ENCODE measurements at regions not wholly inside any gene's neighbourhood (a gene's known extent, or its start where the extent isn't known, plus 50 kb on each side); places are given as distances from the start of the nearest gene placed in this dataset.

DNA sequence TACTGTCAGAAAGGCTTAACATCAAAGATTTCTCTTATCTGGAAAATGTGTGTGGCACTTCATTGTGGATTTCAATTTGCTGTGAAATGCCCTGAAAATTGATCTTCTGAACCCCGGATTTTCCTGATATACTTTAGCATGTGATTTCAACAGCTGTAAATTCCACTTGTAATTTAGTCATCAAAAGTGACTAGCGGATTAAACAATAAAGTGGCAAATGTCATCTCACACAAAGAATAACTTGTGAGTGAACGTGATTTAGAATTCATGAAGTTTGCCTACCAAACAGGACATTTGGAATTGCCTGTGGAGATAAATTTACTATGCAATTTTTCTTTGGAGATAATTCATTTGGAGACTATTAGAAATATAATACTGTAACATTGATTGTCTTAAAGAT lies 601.6 kb downstream of the COL12A1 start:
- H3K9me3 ChIP-seq (ENCODE audit: control extremely low read depth in 1 of 3, control insufficient read depth in 2 of 3, insufficient read depth in 1 of 3, low read length in 2 of 3): no peaks in the 10 kb centered on the region
- H3K4me3 ChIP-seq (ENCODE audit: control extremely low read depth in 1 of 5, extremely low read depth in 1 of 5, insufficient read depth in 1 of 5, low read depth in 2 of 5, low read length in 4 of 5): no peak overlapping the region
- no peak overlapping the region for H3K27ac ChIP-seq (ENCODE audit: low read length in 2 of 2)
- H3K9me3 Mint-ChIP-seq (ENCODE audit: insufficient read depth): no peaks in the 10 kb centered on the region
- no peak for DNase-seq
- no peak overlapping the region for H2AFZ ChIP-seq (ENCODE audit: insufficient read depth, low read depth, low read length, poor library complexity, severe bottlenecking)
- POLR2A ChIA-PET: no interaction called here
- H3K36me3 ChIP-seq (replicated peaks in 1 of 2; ENCODE audit: control extremely low read depth in 1 of 2, control insufficient read depth in 1 of 2, extremely low read depth in 1 of 2, insufficient read depth in 2 of 2, low read length in 1 of 2): no peaks in the 10 kb centered on the region
- H3K9ac ChIP-seq (ENCODE audit: low read length): no peak overlapping the region
- no CpG with 5 or more reads among the region's 3 CpGs for WGBS (ENCODE audit: insufficient coverage)
- H3K27ac Mint-ChIP-seq: no peak overlapping the region
- H3K4me1 Mint-ChIP-seq: no peaks in the 10 kb centered on the region
- no peaks in the 10 kb centered on the region for H3K79me2 ChIP-seq (ENCODE audit: control insufficient read depth, insufficient read depth, low read length)
- ATAC-seq (ENCODE audit: low read depth): no peak
- CTCF ChIA-PET: no interaction called here
- no peaks in the 10 kb centered on the region for H3K4me1 ChIP-seq (ENCODE audit: control insufficient read depth in 2 of 2, insufficient read depth in 2 of 2, low read length in 2 of 2)
- no peak overlapping the region for H3K4me3 Mint-ChIP-seq
- H3K27me3 ChIP-seq (replicated peaks in 1 of 4; ENCODE audit: control extremely low read depth in 1 of 4, control insufficient read depth in 3 of 4, insufficient read depth in 4 of 4, low read length in 3 of 4): no peaks in the 10 kb centered on the region
- TF ChIP-seq, protein P1, sequence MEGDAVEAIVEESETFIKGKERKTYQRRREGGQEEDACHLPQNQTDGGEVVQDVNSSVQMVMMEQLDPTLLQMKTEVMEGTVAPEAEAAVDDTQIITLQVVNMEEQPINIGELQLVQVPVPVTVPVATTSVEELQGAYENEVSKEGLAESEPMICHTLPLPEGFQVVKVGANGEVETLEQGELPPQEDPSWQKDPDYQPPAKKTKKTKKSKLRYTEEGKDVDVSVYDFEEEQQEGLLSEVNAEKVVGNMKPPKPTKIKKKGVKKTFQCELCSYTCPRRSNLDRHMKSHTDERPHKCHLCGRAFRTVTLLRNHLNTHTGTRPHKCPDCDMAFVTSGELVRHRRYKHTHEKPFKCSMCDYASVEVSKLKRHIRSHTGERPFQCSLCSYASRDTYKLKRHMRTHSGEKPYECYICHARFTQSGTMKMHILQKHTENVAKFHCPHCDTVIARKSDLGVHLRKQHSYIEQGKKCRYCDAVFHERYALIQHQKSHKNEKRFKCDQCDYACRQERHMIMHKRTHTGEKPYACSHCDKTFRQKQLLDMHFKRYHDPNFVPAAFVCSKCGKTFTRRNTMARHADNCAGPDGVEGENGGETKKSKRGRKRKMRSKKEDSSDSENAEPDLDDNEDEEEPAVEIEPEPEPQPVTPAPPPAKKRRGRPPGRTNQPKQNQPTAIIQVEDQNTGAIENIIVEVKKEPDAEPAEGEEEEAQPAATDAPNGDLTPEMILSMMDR (IDR thresholded peaks at IDR 0.05): no peak
- TF ChIP-seq EZH2 (IDR thresholded peaks at IDR 0.05; ENCODE audit: borderline replicate concordance, insufficient read depth, low read depth, low read length, poor library complexity, severe bottlenecking): no peak
- intact Hi-C loops (cut with micrococcal nuclease): no loop called here
- H4K20me1 ChIP-seq (ENCODE audit: control insufficient read depth, insufficient read depth, low read length, poor library complexity, severe bottlenecking): no peaks in the 10 kb centered on the region
- no peaks in the 10 kb centered on the region for H3K27me3 Mint-ChIP-seq
- H3K4me2 ChIP-seq (replicated peaks; ENCODE audit: low read depth, low read length, poor library complexity, severe bottlenecking): no peak overlapping the region

DNA sequence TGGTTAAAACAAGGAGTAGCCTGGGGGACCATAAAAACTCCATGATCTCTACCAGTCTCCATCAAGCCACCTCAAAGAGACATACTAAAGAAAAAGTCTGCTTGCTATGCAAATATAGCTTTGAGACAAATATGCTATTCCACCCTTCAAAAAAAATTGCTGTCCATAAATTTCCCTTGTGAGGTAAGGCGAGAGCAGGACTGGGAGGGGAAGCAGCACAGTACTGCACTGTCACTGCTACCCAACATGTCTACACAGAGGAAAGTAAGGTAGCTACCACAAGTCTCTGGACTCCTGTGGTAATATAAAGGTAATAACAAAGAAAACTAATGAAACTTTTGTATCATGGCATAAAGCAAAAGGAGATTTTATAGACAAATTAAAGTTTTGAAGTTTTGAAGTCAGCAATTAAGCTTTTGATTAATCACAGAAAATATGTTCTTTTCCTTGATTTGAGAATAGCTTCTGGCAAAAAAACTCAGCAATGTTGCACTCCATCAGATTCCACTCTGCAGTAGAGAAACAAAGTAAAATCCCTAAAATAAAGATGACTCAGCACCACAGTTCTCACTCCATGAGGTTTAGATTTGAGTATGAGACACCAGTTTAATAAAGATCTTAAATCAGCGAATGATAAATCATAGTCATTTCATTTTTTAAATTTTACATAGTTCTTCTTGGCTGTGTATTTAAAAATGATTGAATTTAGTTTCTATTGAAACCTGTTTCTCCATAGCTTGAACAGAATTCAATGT lies 602.4 kb downstream of the COL12A1 start:
- ATAC-seq (ENCODE audit: low read depth) (no peak), DNase-seq (no peak)
- Histone ChIP-seq H3K4me3 (ENCODE audit: control extremely low read depth in 1 of 5, extremely low read depth in 1 of 5, insufficient read depth in 1 of 5, low read depth in 2 of 5, low read length in 4 of 5) (no peak overlapping the region), H3K4me1 (ENCODE audit: control insufficient read depth in 2 of 2, insufficient read depth in 2 of 2, low read length in 2 of 2) (no peaks in the 10 kb centered on the region), H3K9ac (ENCODE audit: low read length) (no peak overlapping the region), H3K27ac (ENCODE audit: low read length in 2 of 2) (no peak overlapping the region), H3K4me2 (replicated peaks; ENCODE audit: low read depth, low read length, poor library complexity, severe bottlenecking) (no peak overlapping the region), H4K20me1 (ENCODE audit: control insufficient read depth, insufficient read depth, low read length, poor library complexity, severe bottlenecking) (no peaks in the 10 kb centered on the region), H3K27me3 (replicated peaks in 1 of 4; ENCODE audit: control extremely low read depth in 1 of 4, control insufficient read depth in 3 of 4, insufficient read depth in 4 of 4, low read length in 3 of 4) (no peaks in the 10 kb centered on the region), H2AFZ (ENCODE audit: insufficient read depth, low read depth, low read length, poor library complexity, severe bottlenecking) (no peak overlapping the region), H3K79me2 (ENCODE audit: control insufficient read depth, insufficient read depth, low read length) (no peaks in the 10 kb centered on the region), H3K9me3 (ENCODE audit: control extremely low read depth in 1 of 3, control insufficient read depth in 2 of 3, insufficient read depth in 1 of 3, low read length in 2 of 3) (no peaks in the 10 kb centered on the region), H3K36me3 (replicated peaks in 1 of 2; ENCODE audit: control extremely low read depth in 1 of 2, control insufficient read depth in 1 of 2, extremely low read depth in 1 of 2, insufficient read depth in 2 of 2, low read length in 1 of 2) (no peaks in the 10 kb centered on the region)
- Mint-ChIP-seq H3K4me1 (peaks cover under 1% of the 10 kb centered on the region), H3K9me3 (ENCODE audit: insufficient read depth) (no peaks in the 10 kb centered on the region), H3K27ac (no peak overlapping the region), H3K27me3 (no peaks in the 10 kb centered on the region), H3K4me3 (no peak overlapping the region)
- CTCF ChIA-PET: no interaction called here
- intact Hi-C loops (cut with micrococcal nuclease): no loop called here
- POLR2A ChIA-PET: no interaction called here
- TF ChIP-seq, protein P1 (IDR thresholded peaks at IDR 0.05): no peak
- no peak for TF ChIP-seq EZH2 (IDR thresholded peaks at IDR 0.05; ENCODE audit: borderline replicate concordance, insufficient read depth, low read depth, low read length, poor library complexity, severe bottlenecking)
- WGBS (ENCODE audit: insufficient coverage): no CpG with 5 or more reads among the region's 2 CpGs
